ENCODE measurements at regions not wholly inside any gene's neighbourhood (a gene's known extent, or its start where the extent isn't known, plus 50 kb on each side); places are given as distances from the start of the nearest gene placed in this dataset.

DNA sequence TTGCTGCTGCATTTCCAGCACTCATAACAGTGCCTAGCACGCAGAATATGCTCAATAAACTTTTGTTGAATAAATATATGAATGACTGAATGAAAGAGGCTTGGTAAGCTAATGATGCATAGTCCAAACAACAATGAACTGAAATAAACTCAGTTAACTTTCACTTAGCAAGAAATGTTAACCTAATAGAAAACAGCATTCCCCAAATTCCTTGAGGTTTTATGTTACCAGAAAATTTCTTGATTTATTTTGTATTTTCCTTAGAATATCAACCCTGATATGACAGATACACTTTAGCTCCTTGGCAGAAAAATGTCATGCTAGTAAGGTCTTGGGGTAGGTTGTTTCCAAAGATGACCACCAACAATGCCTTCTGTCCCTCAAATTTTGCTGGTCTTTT is 217.4 kb downstream of the KCNE4 start:
- no peaks in the 10 kb centered on the region for H3K9me3 ChIP-seq
- intact Hi-C loops (cut with DNase I): no loop called here
- 52 to 67% methylated on average over 1 of the region's 1 CpG for WGBS, 2 donors
- no peak for DNase-seq
- H3K27ac ChIP-seq: no peak overlapping the region
- no peak overlapping the region for H3K4me3 ChIP-seq
- TF ChIP-seq, protein P1, sequence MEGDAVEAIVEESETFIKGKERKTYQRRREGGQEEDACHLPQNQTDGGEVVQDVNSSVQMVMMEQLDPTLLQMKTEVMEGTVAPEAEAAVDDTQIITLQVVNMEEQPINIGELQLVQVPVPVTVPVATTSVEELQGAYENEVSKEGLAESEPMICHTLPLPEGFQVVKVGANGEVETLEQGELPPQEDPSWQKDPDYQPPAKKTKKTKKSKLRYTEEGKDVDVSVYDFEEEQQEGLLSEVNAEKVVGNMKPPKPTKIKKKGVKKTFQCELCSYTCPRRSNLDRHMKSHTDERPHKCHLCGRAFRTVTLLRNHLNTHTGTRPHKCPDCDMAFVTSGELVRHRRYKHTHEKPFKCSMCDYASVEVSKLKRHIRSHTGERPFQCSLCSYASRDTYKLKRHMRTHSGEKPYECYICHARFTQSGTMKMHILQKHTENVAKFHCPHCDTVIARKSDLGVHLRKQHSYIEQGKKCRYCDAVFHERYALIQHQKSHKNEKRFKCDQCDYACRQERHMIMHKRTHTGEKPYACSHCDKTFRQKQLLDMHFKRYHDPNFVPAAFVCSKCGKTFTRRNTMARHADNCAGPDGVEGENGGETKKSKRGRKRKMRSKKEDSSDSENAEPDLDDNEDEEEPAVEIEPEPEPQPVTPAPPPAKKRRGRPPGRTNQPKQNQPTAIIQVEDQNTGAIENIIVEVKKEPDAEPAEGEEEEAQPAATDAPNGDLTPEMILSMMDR (IDR thresholded peaks at IDR 0.05): no peak
- no peak for TF ChIP-seq EP300 (IDR thresholded peaks at IDR 0.05)
- no peak for TF ChIP-seq POLR2AphosphoS5 (IDR thresholded peaks at IDR 0.05)
- no peak for TF ChIP-seq POLR2A (IDR thresholded peaks at IDR 0.05)
- no peaks in the 10 kb centered on the region for H3K27me3 ChIP-seq
- no peaks in the 10 kb centered on the region for H3K36me3 ChIP-seq
- H3K4me1 ChIP-seq: no peaks in the 10 kb centered on the region

DNA sequence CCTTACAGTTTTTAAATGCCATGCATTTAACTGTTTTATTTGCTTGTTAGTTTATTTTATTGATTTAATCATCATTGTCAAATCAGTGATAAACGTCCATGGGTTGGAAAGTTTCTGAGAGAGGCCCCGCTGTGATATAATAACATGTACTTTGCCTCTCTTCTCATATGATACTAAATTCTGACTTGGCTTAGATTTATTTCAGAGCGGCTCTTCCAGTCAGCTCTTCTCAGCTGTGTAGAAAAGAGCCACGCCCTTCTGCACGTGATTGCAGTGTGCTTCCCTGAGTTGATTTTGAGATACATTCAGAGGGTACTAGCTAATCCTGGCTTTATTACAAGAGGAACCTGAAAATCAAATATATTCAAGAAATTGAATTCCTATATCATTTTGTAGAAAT is 218.6 kb downstream of the KCNE4 start:
- TF ChIP-seq, protein P1 (IDR thresholded peaks at IDR 0.05): no peak
- TF ChIP-seq EP300 (IDR thresholded peaks at IDR 0.05) (no peak), POLR2A (IDR thresholded peaks at IDR 0.05) (no peak), POLR2AphosphoS5 (IDR thresholded peaks at IDR 0.05) (no peak)
- Histone ChIP-seq H3K4me3 (no peak overlapping the region), H3K36me3 (no peaks in the 10 kb centered on the region), H3K27ac (no peak overlapping the region), H3K4me1 (no peaks in the 10 kb centered on the region), H3K9me3 (no peaks in the 10 kb centered on the region), H3K27me3 (no peaks in the 10 kb centered on the region)
- WGBS, 2 donors: 19 to 71% methylated on average over 5 of the region's 5 CpGs
- intact Hi-C loops (cut with DNase I): no loop called here
- DNase-seq: no peak

DNA sequence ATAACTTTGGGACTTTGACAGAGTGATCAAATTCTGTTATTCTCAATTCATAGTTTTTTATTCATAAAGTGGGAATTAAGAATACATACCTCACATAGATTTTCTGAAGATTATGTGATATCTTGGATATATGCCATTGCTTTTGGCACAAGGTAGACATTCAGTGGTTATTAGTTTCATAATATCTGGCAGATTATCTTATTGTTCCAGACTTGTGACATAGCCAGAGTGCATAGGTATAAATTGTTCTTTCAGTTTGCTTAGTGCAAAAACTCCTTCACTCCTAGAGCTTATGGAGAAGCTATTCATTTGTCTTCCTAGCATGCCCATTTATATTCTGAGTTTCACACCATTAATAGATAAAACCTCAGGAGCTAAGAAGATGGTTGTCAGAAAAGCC is 222.0 kb downstream of the KCNE4 start:
- no peak for DNase-seq
- Histone ChIP-seq H3K4me1 (no peaks in the 10 kb centered on the region), H3K36me3 (no peaks in the 10 kb centered on the region), H3K4me3 (no peak overlapping the region), H3K27ac (no peak overlapping the region), H3K9me3 (no peaks in the 10 kb centered on the region), H3K27me3 (no peaks in the 10 kb centered on the region)
- intact Hi-C loops (cut with DNase I): no loop called here
- TF ChIP-seq EP300 (IDR thresholded peaks at IDR 0.05): no peak
- TF ChIP-seq, protein P1 (IDR thresholded peaks at IDR 0.05): no peak
- no peak for TF ChIP-seq POLR2A (IDR thresholded peaks at IDR 0.05)
- no peak for TF ChIP-seq POLR2AphosphoS5 (IDR thresholded peaks at IDR 0.05)

DNA sequence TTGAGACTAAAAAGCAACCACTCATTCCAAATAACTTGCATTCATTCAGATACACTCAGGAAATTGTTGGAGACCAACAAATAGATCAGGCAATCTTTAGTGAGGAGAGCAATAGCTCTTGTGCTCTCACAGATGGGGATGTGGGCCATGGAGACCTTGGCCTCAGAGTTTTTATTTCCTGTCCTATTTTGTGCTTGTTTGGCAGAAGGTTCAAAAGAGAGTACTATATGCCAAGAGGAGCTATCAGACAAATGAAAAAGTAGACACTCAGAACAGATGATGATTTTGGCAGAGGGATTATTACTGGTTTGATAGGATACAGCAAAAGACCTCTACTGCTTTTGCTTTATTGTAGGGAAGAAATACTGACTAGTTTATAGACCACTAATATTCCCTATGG is 230.2 kb downstream of the KCNE4 start:
- Histone ChIP-seq H3K27me3 (no peaks in the 10 kb centered on the region), H3K27ac (no peak overlapping the region), H3K4me3 (no peak overlapping the region), H3K4me1 (no peaks in the 10 kb centered on the region), H3K36me3 (no peaks in the 10 kb centered on the region), H3K9me3 (peaks cover 0 to 2% (median 0%) of the 10 kb centered on the region in 4 donors)
- no peak for DNase-seq
- intact Hi-C loops (cut with DNase I): no loop called here
- TF ChIP-seq EP300 (IDR thresholded peaks at IDR 0.05): no peak
- TF ChIP-seq, protein P1 (IDR thresholded peaks at IDR 0.05): no peak
- no peak for TF ChIP-seq POLR2A (IDR thresholded peaks at IDR 0.05)
- no peak for TF ChIP-seq POLR2AphosphoS5 (IDR thresholded peaks at IDR 0.05)

DNA sequence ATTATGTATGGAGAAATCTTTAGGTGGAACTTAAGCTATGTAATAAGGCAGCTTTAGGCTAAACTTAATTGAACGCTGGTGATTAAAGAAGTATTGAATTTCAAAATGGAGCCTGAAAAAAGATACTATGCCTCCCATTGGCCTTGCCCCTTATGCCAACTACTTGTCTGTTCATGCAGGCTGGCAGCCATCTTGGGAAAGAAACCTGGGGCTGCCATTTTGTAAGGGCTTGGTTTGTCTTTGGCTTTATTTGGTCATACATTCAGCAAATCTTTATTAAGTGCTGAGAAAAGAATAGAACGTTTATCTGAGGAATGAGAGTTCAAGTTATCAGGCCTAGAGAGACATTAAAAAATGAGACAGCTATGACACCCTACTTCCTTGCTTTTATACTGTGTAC is 231.3 kb downstream of the KCNE4 start:
- Histone ChIP-seq H3K4me1 (no peaks in the 10 kb centered on the region), H3K4me3 (no peak overlapping the region), H3K9me3 (peaks cover 0 to 2% (median 0%) of the 10 kb centered on the region in 4 donors), H3K27me3 (no peaks in the 10 kb centered on the region), H3K36me3 (no peaks in the 10 kb centered on the region), H3K27ac (no peak overlapping the region)
- 73 to 82% methylated on average over 2 of the region's 2 CpGs for WGBS, 2 donors
- TF ChIP-seq EP300 (IDR thresholded peaks at IDR 0.05) (no peak), POLR2AphosphoS5 (IDR thresholded peaks at IDR 0.05) (no peak), POLR2A (IDR thresholded peaks at IDR 0.05) (no peak)
- TF ChIP-seq, protein P1 (IDR thresholded peaks at IDR 0.05): no peak
- intact Hi-C loops (cut with DNase I): no loop called here
- no peak for DNase-seq
